Activated CD4-positive, alpha-beta T cell treated with anti-CD3 and anti-CD28 coated beads, Interleukin-2, Interleukin-4, amounts not matched to agents 100 ng/mL and 50 ng/mL, durations not matched to agents 16 hours and 8 hours (primary cell): ENCODE measurements at regions not wholly inside any gene's neighbourhood (a gene's known extent, or its start where the extent isn't known, plus 50 kb on each side); places are given as distances from the start of the nearest gene placed in this dataset.
"Not testable (repeated sequence)": the region's sequence is repeated elsewhere in the genome, so short reads cannot be mapped to it uniquely, and the experiment has no call there.

Experiments used
- DNase-seq: peaks from one replicate; pipeline ENCODE4 v3.0.0-alpha.2; 2020; ENCODE audit warnings: low spot score

DNA sequence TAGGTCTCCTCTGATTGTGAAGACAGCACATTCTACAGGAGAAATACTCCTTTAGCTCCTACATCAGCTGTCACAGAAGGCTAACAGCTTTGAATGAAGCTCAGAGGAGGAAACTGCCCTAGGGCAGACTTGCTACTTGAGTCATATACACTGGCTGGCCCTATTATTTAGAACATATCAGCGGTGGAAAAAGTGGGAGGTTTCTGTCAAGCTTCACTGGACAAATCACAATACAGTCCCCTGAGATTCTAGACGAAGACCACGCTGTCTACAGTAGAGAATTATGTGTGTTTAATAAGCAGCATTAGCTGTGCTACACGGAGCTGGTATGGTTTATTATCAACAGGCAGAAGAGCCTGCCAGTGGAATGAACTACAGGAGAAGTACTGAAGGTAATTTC, 230.9 kb upstream of the FSIP2 start:
- no peak for DNase-seq

GRCh38 chr2:185510060-185510459, 228.5 kb upstream of the FSIP2 start:
- no peak for DNase-seq

DNA sequence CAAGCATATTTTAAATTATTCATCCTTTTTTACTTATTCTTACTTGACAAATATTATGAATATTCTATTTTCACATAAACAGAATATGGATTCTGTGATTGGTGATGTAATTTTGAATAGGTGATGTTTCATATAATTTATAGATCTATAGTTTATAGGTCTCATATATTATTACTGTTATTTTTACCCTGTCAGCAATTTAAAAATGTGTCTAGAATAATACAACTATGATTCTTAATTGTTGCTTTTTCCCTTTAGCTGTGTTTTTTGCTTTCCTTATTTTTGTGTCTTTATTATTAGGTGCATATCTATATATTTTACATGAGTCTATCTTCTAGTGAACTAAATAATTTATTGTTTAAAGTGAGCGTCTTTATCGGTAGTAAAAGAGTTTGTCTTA, 226.7 kb upstream of the FSIP2 start:
- no peak for DNase-seq

- no peak for DNase-seq
Measured at GRCh38 chr2:185522472-185522871, 216.1 kb upstream of the FSIP2 start.

GRCh38 chr2:185524242-185524641, 214.4 kb upstream of the FSIP2 start:
- not testable (repeated sequence) for DNase-seq

DNA sequence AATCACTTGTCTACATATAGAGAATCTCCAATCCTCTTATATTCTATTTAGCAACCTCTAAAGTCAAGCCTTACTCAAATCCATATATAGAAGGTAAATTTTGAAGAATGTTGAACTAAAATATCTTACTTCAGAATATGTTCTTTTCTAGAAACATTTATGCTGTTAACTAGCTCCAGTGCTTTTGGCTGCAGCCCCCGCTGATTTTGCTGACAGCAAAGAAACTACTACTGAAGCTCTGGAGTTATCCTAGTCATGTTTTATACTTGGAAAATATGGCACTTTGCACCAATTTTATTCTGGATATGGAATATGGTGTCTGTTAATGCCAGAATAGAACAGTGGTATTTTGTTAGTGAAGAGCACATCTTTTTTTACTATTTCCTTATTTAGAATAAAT, 212.4 kb upstream of the FSIP2 start:
- DNase-seq, result no peak

GRCh38 chr2:185531721-185532120, 206.9 kb upstream of the FSIP2 start:
- no peak for DNase-seq

GRCh38 chr2:185537689-185538088, 200.9 kb upstream of the FSIP2 start:
- no peak for DNase-seq

DNA sequence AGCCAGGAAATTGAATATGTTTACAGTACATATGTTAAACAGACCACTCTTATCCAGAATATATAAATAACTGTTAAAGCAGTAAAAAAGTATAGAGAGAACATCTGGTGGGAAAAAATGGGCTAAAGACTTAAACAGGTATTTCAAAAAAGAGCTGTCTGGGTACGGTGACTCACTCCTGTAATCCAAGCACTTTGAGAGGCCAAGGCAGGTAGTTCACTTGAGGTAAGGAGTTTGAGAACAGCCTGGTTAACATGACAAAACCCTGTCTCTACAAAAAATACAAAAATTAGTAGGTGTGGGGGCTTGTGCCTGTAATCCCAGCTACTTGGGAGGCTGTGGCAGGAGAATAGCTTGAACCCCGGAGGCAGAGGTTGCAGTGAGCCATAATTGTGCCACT, 171.4 kb upstream of the FSIP2 start:
- no peak for DNase-seq

- no peak for DNase-seq
Measured at GRCh38 chr2:185567940-185568339, 170.7 kb upstream of the FSIP2 start.

GRCh38 chr2:185578322-185578721, 160.3 kb upstream of the FSIP2 start:
- DNase-seq, result no peak

- DNase-seq, result no peak
Measured at GRCh38 chr2:185583058-185583816, 155.4 kb upstream of the FSIP2 start.

DNA sequence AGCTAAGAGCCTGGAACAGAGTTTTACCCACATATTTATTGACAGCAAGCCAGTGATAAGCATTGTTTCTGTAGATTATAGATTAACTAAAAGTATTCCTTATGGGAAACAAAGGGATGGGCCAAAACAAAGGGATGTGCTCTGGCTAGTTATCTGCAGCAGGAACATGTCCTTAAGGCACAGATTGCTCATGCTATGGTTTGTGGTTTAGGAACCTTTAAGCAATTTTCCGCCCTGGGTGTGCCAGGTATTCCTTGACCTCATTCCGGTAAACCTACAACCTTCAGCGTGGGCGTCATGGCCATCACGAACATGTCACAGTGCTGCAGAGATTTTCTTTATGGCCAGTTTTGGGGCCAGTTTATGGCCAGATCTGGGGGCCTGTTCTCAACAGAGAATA, 153.4 kb upstream of the FSIP2 start:
- DNase-seq, result not testable (repeated sequence)

GRCh38 chr2:185591276-185591675, 147.3 kb upstream of the FSIP2 start:
- DNase-seq, result not testable (repeated sequence)

- DNase-seq, result no peak
Measured at GRCh38 chr2:185607945-185608344, 130.7 kb upstream of the FSIP2 start.

DNA sequence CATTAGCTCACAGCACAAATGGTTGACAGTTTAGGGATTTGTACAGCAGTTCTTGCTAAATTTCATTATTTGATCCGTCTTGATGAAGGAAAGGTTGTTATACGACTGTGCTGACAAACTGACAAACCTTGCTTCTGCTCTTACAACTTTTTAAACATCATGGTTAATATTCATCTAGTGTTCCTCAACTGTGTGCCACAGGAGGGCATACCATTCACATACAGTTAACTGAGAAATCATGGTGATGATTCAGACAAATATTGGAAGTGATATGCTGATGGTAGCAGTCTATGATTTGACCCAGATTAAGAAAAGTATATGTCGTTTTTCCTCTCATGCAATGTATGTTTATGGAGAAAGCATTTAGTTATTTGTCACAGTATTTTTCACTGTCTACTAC, 129.8 kb upstream of the FSIP2 start:
- DNase-seq, result no peak

DNA sequence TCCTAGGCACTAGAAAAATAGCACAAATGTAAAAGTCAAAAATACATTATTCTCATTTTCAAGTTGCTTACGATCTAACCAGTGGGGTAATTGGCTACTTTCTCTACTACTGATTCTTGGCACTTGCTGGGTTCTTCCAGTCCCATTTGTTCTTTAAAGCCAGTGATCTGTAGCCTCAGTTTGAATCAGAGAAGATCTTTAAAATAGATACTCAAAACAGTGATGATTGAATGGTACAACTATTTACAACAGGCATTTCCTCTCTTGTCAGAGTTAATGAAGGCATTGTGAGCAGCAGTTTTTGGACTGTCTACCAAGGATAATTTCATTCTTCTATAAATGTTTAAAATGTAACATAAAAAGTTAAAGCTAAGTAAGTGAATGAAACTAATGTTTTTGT, 128.3 kb upstream of the FSIP2 start:
- DNase-seq, result no peak

- no peak for DNase-seq
Measured at GRCh38 chr2:185618625-185619024, 120.0 kb upstream of the FSIP2 start.

DNA sequence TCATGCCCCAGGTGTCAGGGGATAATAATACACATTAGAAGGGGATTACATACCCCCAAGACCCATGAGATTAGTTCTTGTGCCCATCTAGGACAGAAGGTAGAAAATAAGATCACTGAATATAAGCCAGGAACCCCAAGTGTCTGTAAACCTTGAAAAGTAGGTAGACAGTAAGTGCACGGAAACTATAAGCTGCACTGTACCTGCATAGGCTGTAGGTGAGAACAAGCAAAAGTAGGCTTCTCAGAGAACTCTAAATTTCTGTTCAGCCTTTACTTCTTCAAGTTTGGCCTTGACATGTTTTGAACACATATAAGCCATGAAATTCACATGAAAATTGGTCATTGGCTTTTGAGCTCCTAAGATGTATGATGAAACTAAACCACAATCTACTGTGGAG, 113.0 kb upstream of the FSIP2 start:
- no peak for DNase-seq

- DNase-seq, result no peak
Measured at GRCh38 chr2:185628985-185629384, 109.6 kb upstream of the FSIP2 start.

- DNase-seq, result no peak
Measured at GRCh38 chr2:185633621-185634020, 105.0 kb upstream of the FSIP2 start.

DNA sequence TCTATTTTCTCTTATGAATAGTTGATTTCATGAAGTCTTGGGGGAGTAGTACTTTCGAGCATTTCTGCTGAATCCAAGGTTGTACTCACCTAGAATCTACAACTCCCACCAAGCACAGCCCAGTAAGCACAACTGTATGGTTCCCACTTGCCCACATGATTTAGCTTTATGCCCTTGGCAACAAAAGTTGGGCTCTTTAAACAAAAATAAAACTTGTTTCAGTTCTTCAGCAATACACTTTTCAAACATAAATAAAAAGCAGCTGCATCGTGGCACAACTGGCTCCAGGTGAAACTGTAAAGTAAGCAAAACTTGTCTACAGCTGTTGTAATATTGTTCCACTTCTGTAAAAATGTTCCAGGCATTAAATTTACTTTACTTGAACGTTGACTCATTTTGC, 99.8 kb upstream of the FSIP2 start:
- no peak for DNase-seq

- DNase-seq, result no peak
Measured at GRCh38 chr2:185640588-185640987, 98.0 kb upstream of the FSIP2 start.

- no peak for DNase-seq
Measured at GRCh38 chr2:185643434-185643833, 95.2 kb upstream of the FSIP2 start.
